ENCODE measurements at regions not wholly inside any gene's neighbourhood (a gene's known extent, or its start where the extent isn't known, plus 50 kb on each side); places are given as distances from the start of the nearest gene placed in this dataset.
"Not testable (repeated sequence)": the region's sequence is repeated elsewhere in the genome, so short reads cannot be mapped to it uniquely, and the experiment has no call there.

DNA sequence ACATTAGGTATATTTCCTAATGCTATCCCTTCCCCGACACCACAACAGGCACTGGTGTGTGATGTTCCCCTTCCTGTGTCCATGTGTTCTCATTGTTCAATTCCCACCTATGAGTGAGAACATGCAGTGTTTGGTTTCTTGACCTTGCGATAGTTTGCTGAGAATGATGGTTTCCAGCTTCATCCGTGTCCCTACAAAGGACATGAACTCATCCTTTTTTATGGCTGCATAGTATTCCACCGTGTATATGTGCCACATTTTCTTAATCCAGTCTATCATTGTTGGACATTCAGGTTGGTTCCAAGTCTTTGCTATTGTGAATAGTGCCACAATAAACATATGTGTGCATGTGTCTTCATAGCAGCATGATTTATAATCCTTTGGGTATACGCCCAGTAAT is 228.5 kb upstream of the RARB start:
- DNase-seq (ENCODE audit: low read depth in 2 of 2) = not testable (repeated sequence)

DNA sequence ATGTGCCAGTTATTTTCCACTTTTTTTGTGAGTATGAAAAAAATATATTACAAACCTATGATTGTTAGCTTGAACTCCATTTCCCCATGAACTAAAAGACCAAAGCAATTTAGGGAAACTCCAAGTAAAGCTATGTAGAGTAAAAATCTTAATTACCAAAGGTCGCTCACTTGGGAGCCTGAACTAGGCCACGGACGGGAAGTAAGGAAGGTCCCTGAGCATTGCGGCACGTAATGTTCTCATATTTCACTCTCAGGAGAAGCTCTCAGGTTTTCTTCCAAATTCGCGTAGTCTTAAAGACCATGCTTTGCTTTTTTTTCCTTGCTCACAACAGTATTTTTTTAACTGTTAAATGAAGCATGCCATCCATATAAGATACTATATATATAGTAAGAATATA is 215.3 kb upstream of the RARB start:
- DNase-seq (ENCODE audit: low read depth in 2 of 2) = no peak

DNA sequence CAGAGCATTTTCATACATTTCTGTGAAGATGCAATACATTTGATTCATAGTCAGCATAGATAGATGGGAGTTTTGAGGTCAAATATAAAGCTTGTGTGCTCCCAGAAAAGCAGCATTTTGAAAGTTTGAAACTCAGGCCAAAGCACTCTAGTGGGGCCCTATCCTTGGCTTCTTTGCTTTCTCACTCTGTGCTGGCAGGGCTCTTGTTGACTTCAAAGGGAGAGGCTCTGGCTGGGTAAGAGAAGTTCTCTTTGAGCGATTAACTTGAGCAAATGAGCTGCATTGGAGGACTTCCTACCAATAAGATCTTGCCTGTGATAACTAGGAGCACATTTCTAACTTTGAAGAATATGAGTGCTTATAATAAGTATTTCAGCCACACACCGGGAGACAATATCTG is 214.0 kb upstream of the RARB start:
- DNase-seq (ENCODE audit: low read depth in 2 of 2) = no peak

DNA sequence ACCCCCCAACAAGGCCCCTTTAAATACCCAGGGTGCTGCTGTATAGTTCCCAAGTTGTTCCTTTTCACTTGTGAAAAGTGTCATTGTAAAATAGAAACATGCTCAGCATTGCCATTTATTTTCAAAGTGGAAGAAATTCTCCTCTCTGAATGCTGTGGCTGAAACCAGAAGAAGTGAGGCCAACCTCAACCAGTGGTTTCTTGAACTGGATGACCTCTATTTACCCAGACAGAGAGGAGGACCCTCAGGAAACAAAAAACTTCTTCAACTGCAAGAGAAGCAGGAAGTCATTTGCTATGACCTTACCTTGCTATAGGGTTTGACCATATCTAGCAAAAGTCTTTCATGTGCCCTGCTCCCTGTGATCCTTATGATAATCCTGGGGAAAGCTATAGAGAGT is 209.7 kb upstream of the RARB start:
- no peak for DNase-seq (ENCODE audit: low read depth in 2 of 2)

DNA sequence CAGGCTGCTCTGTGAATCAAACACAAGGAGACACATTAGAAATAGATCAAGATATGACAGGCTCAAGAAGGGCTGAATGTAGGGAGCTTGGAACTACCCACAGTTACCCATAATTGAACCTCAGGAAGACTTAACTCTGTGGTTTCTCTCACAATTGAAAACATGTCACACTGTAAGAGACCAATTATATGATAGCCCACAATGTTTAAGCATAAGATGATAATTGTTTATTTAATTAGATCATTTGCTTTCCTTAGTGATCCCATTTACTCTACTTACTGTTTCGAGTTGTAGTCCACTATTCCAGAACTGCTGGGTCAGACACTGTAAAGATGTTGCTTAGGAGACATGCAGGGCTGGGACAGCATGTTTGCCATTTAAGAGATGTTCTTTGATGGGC is 201.3 kb upstream of the RARB start:
- no peak for DNase-seq (ENCODE audit: low read depth in 2 of 2)

DNA sequence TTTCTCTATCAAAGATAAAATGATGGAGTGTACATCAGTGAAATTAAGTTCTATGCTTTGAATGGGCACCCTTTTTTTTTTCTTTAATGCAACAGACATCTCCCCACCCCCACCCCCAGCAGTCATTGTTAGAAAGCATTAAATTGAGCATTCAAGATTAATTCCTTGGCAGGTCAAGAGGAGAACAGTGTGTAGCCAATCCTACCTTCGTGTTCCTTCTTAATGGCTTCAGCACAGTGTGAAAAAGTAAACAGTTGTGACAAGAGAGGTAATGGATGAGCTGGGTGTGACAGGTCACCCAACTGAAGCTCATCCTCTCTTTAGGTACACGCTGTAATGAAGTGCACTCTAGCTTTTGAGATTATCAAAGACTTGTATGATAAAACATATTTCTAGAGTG is 198.5 kb upstream of the RARB start:
- no peak for DNase-seq (ENCODE audit: low read depth in 2 of 2)

DNA sequence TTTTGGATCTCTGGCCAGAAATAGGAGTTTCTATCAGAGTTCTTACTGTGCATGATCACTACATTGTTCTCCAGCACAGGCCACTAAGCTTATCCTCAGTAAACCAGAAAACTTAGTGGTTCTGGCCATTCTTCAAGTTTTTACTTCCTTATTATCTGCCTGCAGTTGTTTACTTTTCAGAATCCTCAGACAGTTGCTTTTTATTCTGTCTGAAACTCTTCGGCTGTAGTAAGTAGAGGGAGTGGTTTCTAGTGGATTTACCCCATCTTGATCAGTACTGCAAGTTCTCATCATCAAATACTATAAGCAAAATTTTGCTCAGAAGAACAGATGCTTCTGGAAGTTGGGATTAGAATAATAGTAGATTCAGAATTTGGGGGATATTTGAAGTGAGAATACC is 193.0 kb upstream of the RARB start:
- DNase-seq (ENCODE audit: low read depth in 2 of 2) = no peak

DNA sequence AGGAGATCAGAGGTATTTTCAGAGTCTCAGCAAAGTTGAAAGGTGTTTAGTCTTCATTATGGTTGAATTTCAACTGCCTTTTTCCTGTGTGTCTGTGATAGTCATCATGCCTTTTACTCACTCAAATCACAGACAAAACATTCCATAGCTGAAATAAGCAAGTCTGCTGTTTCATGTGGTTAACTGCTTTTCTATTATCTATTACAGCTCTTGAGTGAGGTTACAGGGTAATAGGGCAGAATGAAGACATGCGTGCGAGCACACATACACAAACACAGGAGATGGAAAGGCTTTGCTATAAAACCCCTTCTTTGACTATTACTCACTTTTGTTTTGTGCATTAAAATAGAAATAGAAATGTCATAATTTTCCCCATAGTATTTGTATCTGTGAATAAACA is 192.6 kb upstream of the RARB start:
- DNase-seq (ENCODE audit: low read depth in 2 of 2) = no peak

DNA sequence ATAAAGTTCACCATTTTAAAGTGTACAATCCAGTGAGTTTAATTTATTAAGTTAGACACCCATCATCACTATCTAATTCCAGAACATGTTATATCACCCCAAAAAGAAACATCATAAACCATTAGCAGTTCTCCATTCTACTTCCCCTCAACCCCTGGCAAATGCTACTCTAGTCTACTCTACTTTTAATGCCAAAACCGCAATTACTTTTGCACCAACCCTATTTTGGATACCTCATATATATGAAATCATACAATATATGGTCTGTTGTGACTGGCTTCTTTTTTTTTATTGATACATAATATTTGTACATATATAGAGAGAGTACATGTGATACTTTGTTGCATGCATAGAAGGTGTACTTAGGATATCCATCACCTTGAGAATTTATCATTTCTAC is 190.5 kb upstream of the RARB start:
- no peak for DNase-seq (ENCODE audit: low read depth in 2 of 2)

DNA sequence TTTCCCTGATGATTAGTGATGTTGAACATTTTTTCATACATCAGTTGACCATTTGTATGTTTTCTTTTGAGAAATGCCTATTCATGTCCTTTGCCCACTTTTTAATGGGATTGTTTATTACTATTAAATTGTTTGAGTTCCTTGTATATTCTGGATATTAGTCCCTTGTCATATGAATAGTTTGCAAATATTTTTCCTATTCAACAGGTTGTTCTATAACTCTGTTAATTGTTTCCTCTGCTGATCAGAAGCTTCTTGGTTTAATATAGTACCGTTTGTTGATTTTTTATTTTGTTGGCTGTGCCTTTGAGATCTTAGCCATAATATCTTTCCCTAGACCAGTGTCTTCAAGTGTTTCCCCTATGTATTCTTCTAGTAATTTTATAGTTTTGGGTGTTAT is 189.0 kb upstream of the RARB start:
- no peak for DNase-seq (ENCODE audit: low read depth in 2 of 2)

DNA sequence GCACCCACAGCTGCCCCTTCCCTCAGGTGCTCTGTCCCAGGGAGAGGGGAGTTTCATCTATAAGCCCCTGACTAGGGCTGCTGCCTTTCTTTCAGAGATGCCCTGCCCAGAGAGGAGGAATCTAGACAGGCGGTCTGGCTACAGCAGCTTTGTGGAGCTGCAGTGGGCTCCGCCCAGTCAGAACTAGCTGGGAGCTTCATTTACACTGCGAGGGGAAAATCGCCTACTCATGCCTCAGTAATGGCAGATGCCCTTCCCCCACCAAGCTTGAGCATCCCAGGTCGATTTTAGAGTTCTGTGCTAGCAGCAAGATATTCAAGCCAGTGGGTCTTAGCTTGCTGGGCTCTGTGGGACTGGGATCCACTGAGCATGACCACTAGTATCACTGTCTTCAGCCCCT is 181.2 kb upstream of the RARB start:
- no peak for DNase-seq (ENCODE audit: low read depth in 2 of 2)

DNA sequence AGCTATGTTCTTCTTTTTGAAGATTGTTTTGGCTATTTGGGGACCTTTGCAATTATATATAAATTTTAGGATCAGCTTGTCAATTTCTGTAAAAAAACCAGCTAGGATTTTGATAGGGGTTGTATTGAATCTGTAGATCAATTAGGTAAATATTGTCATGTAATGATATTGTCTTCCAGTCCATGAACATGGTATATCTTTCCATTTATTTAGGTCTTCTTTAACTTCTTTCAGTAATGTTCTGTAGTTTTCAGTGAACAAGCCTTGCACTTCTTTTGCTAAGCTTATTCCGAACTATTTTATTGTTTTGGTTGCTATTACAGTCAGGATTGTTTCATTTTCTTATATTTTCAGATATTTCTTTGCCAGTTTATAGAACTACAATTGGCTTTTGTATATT is 175.8 kb upstream of the RARB start:
- DNase-seq (ENCODE audit: low read depth in 2 of 2) = no peak

DNA sequence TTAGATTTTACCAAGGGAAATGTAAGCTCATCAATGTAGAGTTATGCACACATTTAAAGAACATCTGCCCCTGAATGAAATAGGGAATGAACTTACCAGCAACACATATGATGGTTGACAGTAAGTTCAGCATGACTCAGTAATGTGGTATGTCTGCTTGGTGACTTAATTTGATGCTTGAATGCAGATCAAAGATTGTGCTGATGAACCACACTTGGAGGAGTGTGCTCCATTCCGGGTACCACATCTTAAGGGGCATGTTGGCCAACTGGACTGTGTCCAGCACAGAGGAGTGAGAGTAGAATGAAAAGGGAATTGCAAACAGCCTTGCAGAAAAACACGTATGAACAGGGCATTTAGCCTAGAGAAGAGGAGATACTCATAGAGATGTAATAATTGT is 171.0 kb upstream of the RARB start:
- DNase-seq (ENCODE audit: low read depth in 2 of 2) = no peak

DNA sequence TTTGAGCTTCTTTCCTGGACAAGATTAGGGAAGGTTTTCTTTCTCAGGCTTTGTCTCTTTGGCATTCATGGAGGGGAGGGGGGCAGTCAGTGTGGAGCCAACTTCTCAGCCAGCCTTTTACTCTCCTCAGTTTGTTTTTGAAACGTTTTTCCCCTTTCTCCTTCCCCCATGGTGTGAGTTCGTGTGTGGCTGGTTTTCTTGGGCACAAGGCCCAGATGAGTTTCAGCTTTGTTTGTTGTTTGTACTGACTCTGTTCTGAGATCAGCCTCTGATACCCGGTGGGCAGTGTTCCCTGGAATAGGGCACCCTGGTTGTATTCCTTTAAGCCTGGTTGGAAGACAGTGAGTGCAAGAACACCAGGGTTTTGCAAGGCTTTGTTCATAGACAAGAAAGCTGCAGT is 168.2 kb upstream of the RARB start:
- no peak for DNase-seq (ENCODE audit: low read depth in 2 of 2)

DNA sequence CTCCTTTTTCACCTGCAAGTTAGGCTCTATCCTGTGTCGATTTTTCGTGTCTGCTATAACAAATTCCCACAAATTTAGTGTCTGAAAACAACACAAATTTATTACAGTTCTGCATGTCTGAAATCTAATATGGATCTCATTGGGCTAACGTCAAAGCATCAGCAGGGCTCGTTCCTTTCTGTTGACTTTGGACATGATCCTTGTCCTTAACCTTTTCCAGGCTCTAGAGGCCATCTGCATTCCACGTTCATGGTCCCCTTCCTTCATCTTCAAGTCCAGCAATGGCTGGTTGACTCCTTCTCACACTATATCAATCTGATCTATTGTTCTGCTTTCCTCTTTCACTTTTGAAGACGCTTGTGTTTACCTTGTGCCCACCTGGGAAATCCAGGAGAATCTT is 165.7 kb upstream of the RARB start:
- no peak for DNase-seq (ENCODE audit: low read depth in 2 of 2)

DNA sequence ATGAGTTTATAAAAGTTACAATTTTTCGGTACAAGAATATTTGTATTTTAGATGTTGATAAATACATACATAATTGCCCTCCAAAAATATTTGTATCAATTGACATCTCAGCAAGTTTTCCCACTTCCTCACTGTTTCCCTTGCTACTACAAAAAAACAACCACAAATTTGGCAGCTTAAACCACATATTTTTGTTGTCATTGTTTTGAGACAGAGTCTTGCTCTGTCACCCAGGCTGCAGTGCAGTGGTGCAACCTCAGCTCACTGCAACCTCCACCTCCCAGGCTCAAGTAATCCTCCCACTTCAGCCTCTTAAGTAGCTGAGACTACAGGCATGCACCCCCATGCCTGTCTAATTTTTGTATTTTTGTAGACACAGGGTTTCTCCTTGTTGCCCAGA is 162.8 kb upstream of the RARB start:
- DNase-seq (ENCODE audit: low read depth in 2 of 2) = no peak

DNA sequence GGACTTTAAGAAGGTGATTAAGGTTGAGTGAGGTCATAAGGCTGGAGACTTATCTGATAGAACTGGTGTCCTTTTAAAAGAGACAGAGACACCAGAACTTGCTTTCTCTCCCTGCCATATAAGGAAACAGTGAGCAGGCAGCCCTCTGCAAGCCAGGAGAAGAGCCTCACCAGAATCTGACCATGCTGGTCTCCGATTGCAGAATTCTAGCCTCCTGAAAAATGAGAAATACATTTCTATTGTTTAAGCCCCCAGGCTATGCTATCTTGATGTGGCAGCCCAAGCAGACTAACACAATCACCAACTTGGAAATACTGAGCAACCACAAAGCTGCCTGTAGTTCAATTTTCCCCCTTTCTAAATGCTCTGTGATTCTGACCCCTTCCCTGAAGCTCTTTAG is 161.4 kb upstream of the RARB start:
- DNase-seq (ENCODE audit: low read depth in 2 of 2) = no peak

DNA sequence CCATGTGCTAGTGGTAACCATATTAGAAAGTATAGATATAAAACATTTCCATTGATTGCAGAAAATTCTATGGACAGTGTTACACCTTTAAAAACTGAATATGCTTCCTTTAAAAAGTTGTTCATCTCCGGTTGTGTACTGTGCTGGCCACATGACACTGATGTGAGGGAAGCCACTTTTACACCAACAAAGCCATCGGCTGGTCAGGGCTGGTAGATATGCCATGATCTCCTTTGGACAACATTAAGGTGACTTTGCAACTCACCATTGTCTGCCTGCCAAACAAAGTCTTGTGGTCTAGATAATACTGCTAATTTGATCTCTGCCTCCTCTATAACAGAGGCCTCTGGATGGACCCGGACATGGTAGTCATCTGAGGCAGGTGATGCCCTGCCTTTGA is 156.0 kb upstream of the RARB start:
- DNase-seq (ENCODE audit: low read depth in 2 of 2) = no peak

DNA sequence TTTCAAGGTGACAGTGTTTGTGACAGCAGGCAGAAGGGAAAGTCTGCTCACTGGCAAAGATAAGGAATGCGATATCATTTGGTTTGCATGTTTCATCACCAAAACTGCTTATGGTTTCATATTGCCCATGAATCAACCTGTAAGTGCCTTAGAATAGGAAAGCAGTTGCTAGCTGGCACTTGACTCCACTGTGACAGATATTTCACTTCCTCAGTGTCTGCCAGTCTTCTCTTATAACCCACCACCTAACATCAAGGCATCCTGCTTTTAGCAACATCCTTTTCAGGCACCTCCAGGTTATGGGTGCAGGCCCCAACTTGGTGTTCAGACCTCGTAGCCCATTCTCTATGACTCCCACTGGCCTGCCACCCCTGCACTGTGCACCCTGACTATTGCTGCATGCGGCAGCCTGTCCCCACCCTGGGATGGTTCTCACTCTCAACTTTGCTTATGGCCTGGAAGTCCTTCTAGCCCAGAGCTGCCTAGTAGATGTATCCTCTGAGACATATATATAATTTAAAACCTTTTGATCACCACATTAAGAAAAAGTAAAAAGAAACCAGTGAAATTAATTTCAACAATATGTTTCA is 154.4 kb upstream of the RARB start:
- DNase-seq (ENCODE audit: low read depth in 2 of 2) = no peak

DNA sequence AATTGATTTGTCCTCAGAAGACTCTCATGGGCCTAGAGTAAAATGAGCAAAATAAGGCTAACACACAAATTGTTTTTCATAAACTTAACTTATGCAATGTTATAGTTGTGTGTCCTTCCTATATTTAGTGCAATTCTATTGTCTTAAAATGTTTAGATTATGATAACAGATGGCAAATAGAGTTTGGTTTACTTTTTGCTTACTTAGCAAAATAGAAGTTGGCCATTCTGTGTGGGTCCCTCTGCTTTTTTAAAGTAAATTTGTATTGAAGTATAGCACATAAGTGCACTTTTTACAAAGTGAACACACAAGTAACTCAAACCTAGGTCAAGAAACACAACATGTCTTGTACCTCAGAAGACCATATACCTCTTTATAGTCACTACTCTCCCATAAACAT is 150.6 kb upstream of the RARB start:
- no peak for DNase-seq (ENCODE audit: low read depth in 2 of 2)

DNA sequence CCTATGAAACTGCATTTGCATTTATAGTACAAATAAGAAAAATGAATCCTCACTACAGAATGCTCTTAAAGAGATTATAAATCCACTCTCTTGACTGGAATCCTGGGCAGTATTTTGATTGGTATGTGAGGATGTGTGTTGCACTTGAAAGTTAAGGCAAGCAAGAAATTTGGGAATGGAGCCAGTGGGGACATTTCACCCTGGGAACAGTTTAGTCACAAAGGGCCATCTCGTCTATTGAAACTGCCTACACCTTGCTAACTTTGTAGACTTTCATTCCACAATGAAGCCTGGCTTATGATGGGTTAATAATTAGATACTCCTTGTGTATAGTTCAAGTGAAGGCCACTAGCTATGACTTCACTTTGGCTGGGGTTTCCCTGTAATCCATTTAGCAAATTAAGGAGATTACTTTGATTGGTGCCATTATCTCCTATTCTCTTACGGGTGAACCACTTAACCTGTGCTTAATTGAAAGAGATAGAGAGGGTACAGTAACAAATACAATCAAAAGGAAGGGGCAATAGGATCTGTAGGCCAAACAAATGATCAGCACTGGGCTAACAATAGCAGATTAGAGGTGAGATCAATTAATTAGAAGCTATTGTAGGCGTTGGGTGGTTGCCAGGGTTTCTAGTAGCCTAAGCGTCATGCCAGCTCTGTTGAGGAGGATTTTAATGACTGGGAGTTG is 146.9 kb upstream of the RARB start:
- DNase-seq (ENCODE audit: low read depth in 2 of 2) = no peak

DNA sequence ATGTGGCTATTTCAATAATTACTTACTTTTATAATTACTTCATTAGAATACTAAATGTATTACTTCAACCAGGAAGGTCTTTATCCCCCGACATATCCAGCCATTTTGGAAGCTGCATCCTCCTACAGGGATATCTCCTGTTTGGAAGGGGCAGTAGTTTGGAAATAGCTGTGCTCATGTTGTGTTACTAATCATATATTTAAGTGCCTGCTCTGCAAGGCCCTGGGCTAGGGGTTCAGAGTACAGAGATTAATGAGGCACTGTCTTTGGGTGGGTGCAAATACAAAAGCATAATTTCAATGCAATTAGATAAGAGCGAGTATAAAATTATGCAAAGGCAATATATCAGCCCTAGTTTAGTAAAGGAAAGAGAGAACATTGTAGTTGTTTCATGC is 146.3 kb upstream of the RARB start:
- no peak for DNase-seq (ENCODE audit: low read depth in 2 of 2)

DNA sequence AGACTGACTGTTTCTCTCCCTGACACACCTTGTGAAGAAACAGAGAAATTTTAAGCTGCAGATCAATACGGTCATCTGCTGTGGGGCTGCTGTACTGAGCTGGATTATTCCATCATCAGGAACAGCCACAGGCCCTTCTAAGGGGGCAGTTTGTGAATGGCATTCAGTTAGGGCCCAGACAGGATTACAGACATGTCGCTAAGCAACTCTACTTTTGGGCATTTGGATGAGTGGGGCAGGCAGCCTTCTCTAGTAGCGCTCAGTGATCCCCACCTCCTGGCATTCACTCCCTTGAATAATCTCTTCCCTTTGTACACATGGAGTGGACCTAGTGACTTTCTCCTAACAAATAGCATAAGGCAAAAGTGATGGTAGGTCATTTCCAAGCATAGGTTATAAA is 144.4 kb upstream of the RARB start:
- no peak for DNase-seq (ENCODE audit: low read depth in 2 of 2)

DNA sequence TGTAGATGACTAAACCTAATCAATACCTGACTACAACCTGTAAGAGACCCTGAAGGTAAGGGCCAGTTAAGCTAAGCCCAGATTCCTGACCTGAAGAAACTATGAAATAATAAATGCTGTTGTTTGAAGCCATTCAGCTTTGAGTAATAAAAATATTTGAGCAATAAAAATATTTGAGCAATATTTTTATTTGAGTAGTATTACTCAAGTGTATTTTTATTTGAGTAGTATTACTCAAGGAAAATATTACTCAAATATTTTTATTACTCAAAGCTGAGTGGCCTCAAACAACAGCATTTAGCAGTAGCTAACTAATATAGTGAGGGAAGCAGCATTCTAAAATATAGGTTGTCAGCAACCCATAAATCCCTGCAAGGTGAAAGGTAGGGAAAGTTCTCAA is 143.8 kb upstream of the RARB start:
- no peak for DNase-seq (ENCODE audit: low read depth in 2 of 2)

All from stimulated activated CD8-positive, alpha-beta memory T cell treated with anti-CD3 and anti-CD28 coated beads, Interleukin-7, amount 100 ng/mL, for 4 hours (primary cell).